GM12891 (cell line): ENCODE measurements at regions not wholly inside any gene's neighbourhood (a gene's known extent, or its start where the extent isn't known, plus 50 kb on each side); places are given as distances from the start of the nearest gene placed in this dataset.

Experiments used
- POLR2A ChIP-seq: IDR thresholded peaks from 2 replicates; pipeline ENCODE4 v1.6.1; 2011; ENCODE audit warnings: low read depth, low read length, control low read depth
- POLR2AphosphoS5 ChIP-seq: IDR thresholded peaks from 2 replicates; pipeline ENCODE4 v1.6.1; 2011; ENCODE audit warnings: low read depth, low read length, control low read depth
- POU2F2 ChIP-seq: IDR thresholded peaks from 2 replicates; pipeline ENCODE4 v1.6.1; 2011; ENCODE audit warnings: low read depth, mild to moderate bottlenecking, control low read depth, low read length, moderate library complexity
- TAF1 ChIP-seq: IDR thresholded peaks from 2 replicates; pipeline ENCODE4 v1.6.1; 2011; ENCODE audit warnings: low read depth, low read length, control low read depth

DNA sequence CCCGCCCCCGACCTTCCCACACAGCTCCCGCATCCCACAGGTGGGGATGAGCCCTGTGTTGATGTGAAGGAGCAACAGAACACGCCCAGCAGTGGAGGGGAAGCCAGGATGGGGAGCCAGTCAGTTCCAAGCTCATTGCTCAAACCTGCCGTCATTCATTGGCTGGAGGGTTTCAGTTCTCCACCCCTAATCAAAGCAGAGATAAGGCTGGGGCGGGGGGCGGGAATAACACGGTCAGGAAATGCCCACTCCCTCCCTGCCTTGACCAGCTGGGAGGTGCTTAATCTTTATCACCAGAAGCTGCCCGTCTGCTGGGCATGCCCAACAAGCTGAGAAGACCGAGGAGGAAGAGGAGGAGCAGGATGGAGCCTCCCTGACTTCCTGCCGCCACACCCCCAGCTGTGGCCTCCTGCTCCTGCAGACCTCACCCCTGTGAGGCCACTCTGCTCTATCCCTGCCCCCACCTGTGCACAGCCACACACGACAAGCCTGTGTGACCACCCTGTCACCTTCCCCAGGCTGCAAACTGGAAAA is 265.1 kb downstream of the ZEB1 start:
- no peak for TF ChIP-seq POLR2A
- no peak for TF ChIP-seq TAF1
- no peak for TF ChIP-seq POLR2AphosphoS5
- TF ChIP-seq POU2F2 = no peak
